Epithelial cell of prostate (primary cell): ENCODE measurements at regions not wholly inside any gene's neighbourhood (a gene's known extent, or its start where the extent isn't known, plus 50 kb on each side); places are given as distances from the start of the nearest gene placed in this dataset.
A peak's percentile ranks its signal among the peaks of the same experiment; 100 is the strongest.

ENCODE experiments used
- DNase-seq: peaks from one replicate; pipeline ENCODE4 v3.0.0-alpha.2; 2011; ENCODE audit warnings: low read depth, low spot score
- H3K27ac ChIP-seq: fragments of 450-650 bp; 2 replicates; pipeline ENCODE4 v1.5.1; 2017; ENCODE audit warnings: mild to moderate bottlenecking

DNA sequence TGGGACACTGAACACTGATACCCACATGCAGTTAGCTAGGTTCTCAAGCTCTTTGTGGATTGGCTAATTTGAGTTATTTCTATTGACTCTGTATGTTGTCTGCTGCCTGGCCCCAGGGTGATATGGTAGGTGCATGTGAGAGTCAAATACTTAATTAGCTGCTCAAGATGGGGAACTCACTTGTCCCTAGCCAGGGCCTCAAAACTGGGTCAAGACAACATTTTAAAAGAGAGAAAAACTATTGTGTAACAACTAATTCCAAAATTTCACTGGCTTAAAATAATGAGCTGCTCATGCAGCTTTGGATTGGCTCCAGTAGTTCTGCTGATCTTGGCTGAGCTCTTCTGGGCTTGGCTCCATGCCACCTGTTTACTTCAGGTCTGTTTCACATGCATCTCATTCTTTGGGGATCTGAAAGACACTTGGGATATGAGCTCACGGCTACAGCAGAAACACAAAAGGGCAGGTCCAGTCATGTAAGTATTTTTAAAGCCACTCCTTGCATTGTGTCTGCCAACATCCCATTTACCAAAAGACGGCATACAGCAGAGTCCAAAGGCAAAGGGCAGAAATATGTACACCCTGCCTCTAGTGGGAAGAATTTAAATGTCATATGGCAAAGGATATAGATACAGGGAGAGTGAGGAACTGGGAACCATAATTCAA is 716.8 kb downstream of the SUCLG1 start:
- H3K27ac ChIP-seq, result no peak overlapping the region
- peak; percentile 73 for DNase-seq

- DNase-seq, result no peak
Measured at GRCh38 chr2:83730223-83730622, 728.9 kb downstream of the SUCLG1 start.

GRCh38 chr2:83725735-83726134 is 733.3 kb downstream of the SUCLG1 start:
- DNase-seq, result no peak
- H3K27ac ChIP-seq, result no peak overlapping the region

More at GRCh38 chr2:83730223-83730622, 728.9 kb downstream of the SUCLG1 start:
- H3K27ac ChIP-seq, result no peak overlapping the region

DNA sequence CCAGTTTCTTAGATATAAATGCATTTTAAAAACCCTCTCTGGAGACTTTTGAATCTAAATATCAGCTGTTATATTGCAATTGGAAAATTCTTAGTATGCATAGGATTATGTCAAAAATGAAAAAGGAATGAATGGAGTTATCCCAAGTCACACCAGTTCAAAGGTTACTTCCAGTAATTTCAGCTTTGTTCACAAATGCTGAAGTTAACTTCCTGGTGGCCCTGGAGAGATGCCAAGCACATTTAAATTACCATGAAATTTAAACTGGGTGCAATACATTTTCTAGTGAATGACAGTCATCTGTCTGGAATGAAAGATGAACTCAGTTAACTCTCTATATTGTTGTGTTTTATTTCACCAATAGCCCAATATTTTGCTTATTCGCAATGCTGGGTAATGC is 753.9 kb downstream of the SUCLG1 start:
- no peak for DNase-seq
- H3K27ac ChIP-seq, result no peak overlapping the region

DNA sequence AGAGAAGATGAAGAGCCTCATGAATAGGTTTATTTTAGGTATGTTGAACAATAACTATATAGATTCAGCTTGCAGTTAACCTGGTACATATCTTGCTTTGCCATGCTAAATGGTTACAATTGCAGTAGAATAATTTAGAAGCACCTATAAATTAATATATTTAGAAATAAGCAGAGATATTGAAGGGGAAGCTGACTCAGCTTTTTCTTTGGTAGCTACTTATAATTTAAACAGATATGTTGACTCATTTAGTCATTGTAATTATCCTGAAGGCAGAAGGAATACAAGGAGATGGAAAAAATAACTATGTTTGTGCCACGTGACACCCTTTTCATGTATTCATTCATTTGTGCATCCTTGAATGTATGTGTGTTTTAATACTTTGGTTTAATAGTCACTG is 755.5 kb downstream of the SUCLG1 start:
- no peak overlapping the region for H3K27ac ChIP-seq
- no peak for DNase-seq

GRCh38 chr2:83696838-83697237 is 762.2 kb downstream of the SUCLG1 start:
- no peak for DNase-seq
- H3K27ac ChIP-seq, result no peak overlapping the region

- DNase-seq, result no peak
- H3K27ac ChIP-seq, result no peak overlapping the region
Measured at GRCh38 chr2:83695530-83695929, 763.5 kb downstream of the SUCLG1 start.

DNA sequence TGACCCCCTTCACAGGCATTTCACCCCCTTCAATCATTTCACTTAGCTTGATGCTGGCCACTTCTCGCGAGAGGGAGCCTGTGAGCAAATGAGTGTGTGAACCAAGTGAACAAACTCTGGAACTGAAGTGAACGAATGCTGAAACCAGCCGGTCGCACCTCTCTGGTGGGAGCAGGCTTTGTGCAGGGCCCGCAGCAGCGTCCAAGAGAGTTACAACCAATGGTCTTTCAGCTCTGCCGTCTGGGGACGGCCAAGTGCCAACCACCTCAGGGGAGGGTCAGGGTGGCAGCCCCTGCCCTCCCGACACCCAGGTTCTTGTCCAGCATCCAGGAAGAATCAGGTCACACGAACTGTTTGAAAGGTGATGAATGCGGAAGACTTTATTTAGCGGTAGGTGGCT is 764.0 kb downstream of the SUCLG1 start:
- DNase-seq, result no peak
- no peak overlapping the region for H3K27ac ChIP-seq

DNA sequence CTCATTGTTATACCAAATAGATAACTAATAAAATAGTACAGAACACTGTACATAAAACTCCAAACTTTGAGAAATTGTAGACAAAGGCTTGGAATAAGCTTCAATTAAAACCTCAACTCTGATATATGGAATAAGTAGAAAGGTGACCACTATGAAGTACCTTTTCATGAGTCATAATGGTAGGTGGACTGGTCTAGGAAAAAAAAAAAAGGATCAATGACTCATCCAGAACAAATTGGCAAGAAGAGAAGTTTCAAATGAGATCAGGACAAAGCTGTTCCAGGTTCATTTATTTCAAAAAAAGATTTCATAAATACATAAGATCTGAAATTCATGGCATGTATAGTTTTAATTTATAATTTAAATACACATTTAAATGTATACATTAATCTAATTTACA is 769.7 kb downstream of the SUCLG1 start:
- no peak overlapping the region for H3K27ac ChIP-seq
- DNase-seq, result peak; percentile 1

DNA sequence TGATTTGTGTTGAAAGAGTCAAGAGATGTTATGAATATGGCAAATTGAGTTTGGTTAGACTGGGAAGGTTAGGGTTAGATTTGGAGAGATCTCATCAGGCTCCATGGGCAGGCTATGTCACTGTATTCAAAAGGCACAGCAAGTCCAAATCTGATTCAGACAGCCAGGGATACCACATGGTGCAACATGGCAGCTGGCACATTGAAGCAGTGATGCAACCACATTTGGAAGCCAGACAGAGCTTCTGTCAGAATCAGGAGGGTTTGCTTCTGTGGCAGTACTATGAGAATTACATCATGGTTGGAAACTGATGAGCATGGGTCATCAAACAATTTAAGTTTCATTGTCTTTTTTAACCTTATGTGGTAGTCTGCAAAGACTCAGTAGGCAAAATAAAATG is 772.2 kb downstream of the SUCLG1 start:
- DNase-seq, result no peak
- H3K27ac ChIP-seq, result no peak overlapping the region

GRCh38 chr2:83674050-83674449 is 785.0 kb downstream of the SUCLG1 start:
- H3K27ac ChIP-seq, result no peak overlapping the region

GRCh38 chr2:83665894-83666293 is 793.2 kb downstream of the SUCLG1 start:
- DNase-seq, result peak; percentile 22
- H3K27ac ChIP-seq, result peak overlapping the region; percentile 68

More at GRCh38 chr2:83674050-83674449, 785.0 kb downstream of the SUCLG1 start:
- no peak for DNase-seq

DNA sequence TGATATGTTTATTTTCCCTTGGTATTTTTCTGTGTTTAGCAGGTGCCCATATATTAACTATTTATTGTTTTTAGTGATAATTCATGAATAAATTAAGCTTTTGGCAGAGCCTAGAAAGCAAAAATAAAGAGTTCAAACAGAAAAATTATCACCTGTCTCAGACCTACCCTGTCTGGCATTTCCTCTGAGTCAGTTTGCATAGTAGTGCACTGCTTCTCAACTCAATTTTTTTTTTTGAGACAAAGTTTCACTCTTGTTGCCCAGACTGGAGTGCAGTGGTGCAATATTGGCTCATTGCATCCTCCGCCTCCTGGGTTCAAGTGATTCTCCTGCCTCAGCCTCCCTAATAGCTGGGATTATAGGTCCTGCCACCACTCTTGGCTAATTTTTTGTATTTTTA is 793.9 kb downstream of the SUCLG1 start:
- no peak for DNase-seq
- H3K27ac ChIP-seq, result peak overlapping the region; percentile 68

DNA sequence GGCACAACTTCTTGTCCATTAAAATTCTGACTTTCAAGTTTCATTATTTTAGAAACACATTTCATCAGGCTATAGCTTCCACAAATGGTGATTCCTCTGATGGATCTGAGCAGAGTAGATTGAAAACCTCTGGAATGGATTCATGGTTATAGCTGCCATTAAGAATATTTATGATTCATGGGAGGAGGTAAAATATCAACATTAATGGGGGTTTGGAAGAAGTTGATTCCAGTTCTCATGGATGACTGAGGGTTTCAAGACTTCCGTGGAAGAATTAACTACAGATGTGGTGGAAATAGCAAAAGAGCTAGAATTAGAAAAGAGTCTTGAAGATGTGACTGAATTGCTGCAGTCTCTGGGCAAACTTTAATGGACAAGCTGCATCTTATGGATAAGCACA is 797.4 kb downstream of the SUCLG1 start:
- H3K27ac ChIP-seq, result no peak overlapping the region
- no peak for DNase-seq

DNA sequence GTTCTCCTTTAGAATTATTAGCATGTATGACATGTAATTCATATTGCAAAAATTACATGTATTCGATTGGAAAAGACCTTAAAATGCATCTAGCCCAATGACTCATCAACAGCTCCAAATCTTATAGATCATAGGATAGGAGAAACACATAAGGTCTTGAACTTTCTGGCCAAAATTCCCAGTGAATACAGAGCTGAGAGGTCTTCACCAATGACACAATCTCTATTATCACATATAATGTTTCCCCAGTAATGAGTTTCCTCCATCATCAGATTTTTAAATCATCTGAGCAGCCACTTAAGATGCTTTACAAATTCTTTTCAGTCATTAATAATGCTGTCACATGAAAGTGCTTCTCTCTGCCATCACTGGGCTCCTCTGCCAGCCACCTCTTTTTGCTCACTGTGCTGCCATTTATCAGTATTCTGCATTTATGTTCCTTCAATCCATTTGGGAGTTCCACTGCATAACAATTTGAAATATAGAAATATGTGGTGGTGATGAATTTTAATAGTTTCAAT is 804.9 kb downstream of the SUCLG1 start:
- DNase-seq, result no peak
- H3K27ac ChIP-seq, result no peak overlapping the region

DNA sequence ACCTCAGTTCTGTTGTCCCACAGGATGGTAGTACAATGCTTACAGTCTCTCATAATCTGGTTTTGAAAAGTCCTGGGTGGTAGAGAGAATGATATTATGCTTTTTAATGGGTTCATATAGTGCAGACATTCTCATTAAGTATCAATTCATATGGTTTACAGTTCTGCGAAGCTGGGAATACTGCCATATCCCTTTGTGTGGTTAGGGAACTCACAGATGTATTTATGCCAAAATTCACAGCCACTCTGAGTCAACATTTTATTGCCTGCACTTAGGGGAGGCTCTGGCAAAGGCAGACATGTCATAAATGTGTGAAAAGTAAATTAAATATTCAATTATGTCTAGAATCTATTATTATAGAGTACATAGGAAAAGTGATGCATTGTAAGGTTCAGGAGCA is 808.2 kb downstream of the SUCLG1 start:
- DNase-seq, result no peak
- no peak overlapping the region for H3K27ac ChIP-seq

GRCh38 chr2:83650161-83650560 is 808.9 kb downstream of the SUCLG1 start:
- no peak for DNase-seq
- no peak overlapping the region for H3K27ac ChIP-seq

GRCh38 chr2:83640506-83640905 is 818.6 kb downstream of the SUCLG1 start:
- DNase-seq, result no peak
- no peak overlapping the region for H3K27ac ChIP-seq

- no peak overlapping the region for H3K27ac ChIP-seq
- DNase-seq, result no peak
Measured at GRCh38 chr2:83633423-83633822, 825.7 kb downstream of the SUCLG1 start.

DNA sequence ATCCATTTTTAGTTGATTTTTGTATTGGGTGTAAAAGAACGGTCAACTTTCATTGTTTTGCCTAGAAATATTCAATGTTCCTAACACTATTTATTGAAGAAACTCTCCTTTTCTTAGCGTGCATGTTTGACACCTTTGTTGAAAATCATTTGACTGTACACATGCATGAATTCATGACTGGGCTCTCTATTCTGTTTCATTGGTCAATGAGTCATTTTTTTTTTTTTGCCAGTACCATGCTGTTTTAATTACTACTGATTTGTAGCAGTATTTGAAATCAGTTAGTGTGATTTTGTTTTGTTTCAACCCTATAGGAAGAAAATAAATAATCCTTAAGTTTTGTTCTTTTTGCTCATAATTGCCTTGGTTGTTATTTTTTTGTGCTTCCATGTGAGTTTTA is 828.7 kb downstream of the SUCLG1 start:
- no peak for DNase-seq
- no peak overlapping the region for H3K27ac ChIP-seq

GRCh38 chr2:83615511-83615910 is 843.6 kb downstream of the SUCLG1 start:
- DNase-seq, result no peak
- no peak overlapping the region for H3K27ac ChIP-seq

GRCh38 chr2:83613178-83613577 is 845.9 kb downstream of the SUCLG1 start:
- H3K27ac ChIP-seq, result no peak overlapping the region
- DNase-seq, result no peak
